22Rv1 (cell line): ENCODE measurements at regions not wholly inside any gene's neighbourhood (a gene's known extent, or its start where the extent isn't known, plus 50 kb on each side); places are given as distances from the start of the nearest gene placed in this dataset.
"Not testable (repeated sequence)": the region's sequence is repeated elsewhere in the genome, so short reads cannot be mapped to it uniquely, and the experiment has no call there.

ENCODE experiments used
- H3K27ac ChIP-seq: fragments of 450-650 bp; 2 replicates; pipeline ENCODE4 v1.5.1; 2017
- CTCF ChIP-seq: fragments of 450-650 bp; IDR thresholded peaks from 2 replicates; pipeline ENCODE4 v1.5.1; 2017; ENCODE audit warnings: mild to moderate bottlenecking
- ZFX ChIP-seq: fragments of 450-650 bp; IDR thresholded peaks from 2 replicates; pipeline ENCODE4 v1.6.1; 2017; ENCODE audit warnings: antibody characterized with exemption, borderline replicate concordance

DNA sequence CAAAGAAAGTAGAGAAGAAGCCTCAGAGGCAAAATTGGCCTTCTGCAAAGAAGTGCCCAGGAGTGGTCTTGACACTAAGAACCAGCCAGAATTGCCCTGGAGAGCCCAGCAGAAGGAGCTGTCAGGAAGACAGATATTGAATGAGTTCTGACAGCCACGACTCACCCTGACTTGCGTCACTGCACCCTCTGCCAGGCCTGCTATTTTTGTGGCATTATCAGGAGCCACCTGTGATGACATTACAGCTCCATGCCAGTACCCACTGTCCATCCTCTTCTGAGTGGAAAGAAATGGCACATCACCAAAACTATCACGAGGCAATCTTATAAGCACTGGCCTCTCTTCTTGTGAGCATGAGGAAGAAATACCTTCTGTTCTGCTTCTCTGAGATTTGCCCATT lies 67.7 kb downstream of the SMIM20 start:
- no peak for TF ChIP-seq CTCF
- H3K27ac ChIP-seq = no peak overlapping the region

- no peak for TF ChIP-seq ZFX
- no peak for TF ChIP-seq CTCF
- H3K27ac ChIP-seq = no peak overlapping the region
Observed at GRCh38 chr4:25982962-25983361, 68.9 kb downstream of the SMIM20 start.

- H3K27ac ChIP-seq = no peak overlapping the region
- TF ChIP-seq CTCF (no peak), ZFX (no peak)
Observed at GRCh38 chr4:25984266-25984665, 70.2 kb downstream of the SMIM20 start.

DNA sequence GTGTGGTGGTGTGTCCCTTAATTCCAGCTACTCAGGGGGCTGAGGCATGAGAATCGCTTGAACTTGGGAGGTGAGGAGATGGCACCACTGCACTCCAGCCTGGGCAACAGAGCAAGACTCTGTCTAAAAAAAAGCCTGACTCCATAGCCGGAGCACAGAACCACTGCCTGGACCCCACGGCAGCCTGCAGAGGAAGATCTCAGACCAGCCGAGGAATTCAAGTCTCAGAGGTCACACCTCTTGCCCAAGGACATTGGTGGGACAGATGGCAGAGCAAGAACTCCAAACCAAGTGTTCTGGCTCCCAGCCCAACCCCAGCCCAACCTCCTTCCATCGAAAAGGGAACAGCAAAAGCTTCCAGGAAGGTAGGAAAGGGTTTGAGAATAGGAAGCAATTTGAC lies 70.8 kb downstream of the SMIM20 start:
- no peak overlapping the region for H3K27ac ChIP-seq
- TF ChIP-seq ZFX = no peak
- TF ChIP-seq CTCF = no peak

- TF ChIP-seq CTCF = no peak
- no peak overlapping the region for H3K27ac ChIP-seq
Observed at GRCh38 chr4:25986807-25987206, 72.8 kb downstream of the SMIM20 start.

DNA sequence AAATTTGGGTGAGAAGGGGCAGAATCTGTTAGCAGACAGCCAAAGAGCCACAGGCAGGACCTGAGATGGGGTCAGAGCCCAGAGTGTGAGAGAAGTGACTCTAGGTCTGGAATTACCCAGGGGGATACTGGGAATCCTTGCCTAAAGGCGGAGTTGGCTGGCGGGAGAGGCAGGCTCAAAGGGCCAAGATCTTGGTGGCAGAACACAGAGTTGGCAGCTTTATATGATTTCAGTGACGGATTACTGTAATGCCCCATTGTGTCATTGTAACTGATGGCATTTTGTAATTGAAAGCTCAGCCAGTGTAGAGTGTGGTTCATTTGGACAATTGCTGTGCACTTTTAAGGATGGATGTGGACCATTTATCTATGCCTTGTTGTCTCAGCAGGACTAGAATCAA lies 77.3 kb downstream of the SMIM20 start:
- H3K27ac ChIP-seq = no peak overlapping the region
- TF ChIP-seq ZFX (no peak), CTCF (no peak)

- TF ChIP-seq CTCF (peak; percentile 37), ZFX (no peak)
Observed at GRCh38 chr4:25993395-25994185, 79.6 kb downstream of the SMIM20 start.

GRCh38 chr4:25994577-25994976 lies 80.6 kb downstream of the SMIM20 start:
- H3K27ac ChIP-seq = not testable (repeated sequence)

More at GRCh38 chr4:25993395-25994185, 79.6 kb downstream of the SMIM20 start:
- H3K27ac ChIP-seq = no peak overlapping the region
